Panc1 (cell line): ENCODE measurements at regions not wholly inside any gene's neighbourhood (a gene's known extent, or its start where the extent isn't known, plus 50 kb on each side); places are given as distances from the start of the nearest gene placed in this dataset.

Experiments used
- CTCF ChIP-seq: fragments of 450-650 bp; IDR thresholded peaks from 2 replicates; pipeline ENCODE4 v1.5.1; 2017; ENCODE audit warnings: mild to moderate bottlenecking
- POLR2AphosphoS5 ChIP-seq: IDR thresholded peaks from 2 replicates; pipeline ENCODE4 v1.6.1; 2012; ENCODE audit warnings: mild to moderate bottlenecking, low read depth, low read length, moderate library complexity
- REST ChIP-seq, 2 experiments: IDR thresholded peaks; 2 replicates each; pipeline ENCODE4 v1.6.1; 2011 to 2012; ENCODE audit warnings: low read depth in 2 of 2, control low read depth in 1 of 2, low read length in 1 of 2, mild to moderate bottlenecking in 1 of 2, moderate library complexity in 1 of 2; ENCODE audit not compliant: insufficient read depth in 1 of 2
- TCF7L2 ChIP-seq: IDR thresholded peaks from 2 replicates; pipeline ENCODE4 v1.6.1; 2011; ENCODE audit warnings: mild to moderate bottlenecking, low read depth, low read length, inconsistent platforms

GRCh38 chr12:107900588-107900987, 126.1 kb downstream of the ASCL4 start:
- no peak for TF ChIP-seq CTCF
- no peak for TF ChIP-seq TCF7L2
- no peak for TF ChIP-seq POLR2AphosphoS5
- TF ChIP-seq REST (IDR thresholded peaks at IDR 0.05; ENCODE audit: insufficient read depth in 1 of 2, low read depth in 2 of 2, low read length in 1 of 2) = no peak
